ENCODE measurements at regions not wholly inside any gene's neighbourhood (a gene's known extent, or its start where the extent isn't known, plus 50 kb on each side); places are given as distances from the start of the nearest gene placed in this dataset.

- TF ChIP-seq GATA3 (IDR thresholded peaks at IDR 0.05; ENCODE audit: low read depth, low read length) (no peak), GATA2 (IDR thresholded peaks at IDR 0.05; ENCODE audit: low read depth, low read length) (no peak)
These were observed 560.8 kb downstream of the MATN1 start for GRCh38 chr1:30162565-30162964.

DNA sequence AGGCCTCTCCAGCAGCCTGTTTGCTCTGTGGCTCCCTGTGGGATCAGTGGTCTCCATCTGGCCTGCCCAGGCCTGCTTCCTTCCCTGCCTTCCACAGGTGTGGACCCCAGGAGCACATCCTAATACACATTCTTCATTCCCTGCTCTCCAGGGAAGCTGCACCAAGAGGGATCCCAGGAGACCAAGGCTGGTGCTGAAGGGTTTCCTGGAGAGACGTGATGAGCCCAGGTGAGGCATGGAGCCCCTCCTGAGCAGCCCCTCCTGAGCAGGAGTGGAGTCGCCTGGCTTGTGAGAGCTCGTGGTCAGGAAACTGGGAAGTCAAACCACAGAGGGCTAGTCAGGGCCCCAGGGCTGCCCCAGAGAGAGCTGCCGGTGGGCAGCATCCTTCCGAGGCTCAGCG is 561.4 kb downstream of the MATN1 start:
- TF ChIP-seq GATA2 (IDR thresholded peaks at IDR 0.05; ENCODE audit: low read depth, low read length) (no peak), GATA3 (IDR thresholded peaks at IDR 0.05; ENCODE audit: low read depth, low read length) (no peak)

DNA sequence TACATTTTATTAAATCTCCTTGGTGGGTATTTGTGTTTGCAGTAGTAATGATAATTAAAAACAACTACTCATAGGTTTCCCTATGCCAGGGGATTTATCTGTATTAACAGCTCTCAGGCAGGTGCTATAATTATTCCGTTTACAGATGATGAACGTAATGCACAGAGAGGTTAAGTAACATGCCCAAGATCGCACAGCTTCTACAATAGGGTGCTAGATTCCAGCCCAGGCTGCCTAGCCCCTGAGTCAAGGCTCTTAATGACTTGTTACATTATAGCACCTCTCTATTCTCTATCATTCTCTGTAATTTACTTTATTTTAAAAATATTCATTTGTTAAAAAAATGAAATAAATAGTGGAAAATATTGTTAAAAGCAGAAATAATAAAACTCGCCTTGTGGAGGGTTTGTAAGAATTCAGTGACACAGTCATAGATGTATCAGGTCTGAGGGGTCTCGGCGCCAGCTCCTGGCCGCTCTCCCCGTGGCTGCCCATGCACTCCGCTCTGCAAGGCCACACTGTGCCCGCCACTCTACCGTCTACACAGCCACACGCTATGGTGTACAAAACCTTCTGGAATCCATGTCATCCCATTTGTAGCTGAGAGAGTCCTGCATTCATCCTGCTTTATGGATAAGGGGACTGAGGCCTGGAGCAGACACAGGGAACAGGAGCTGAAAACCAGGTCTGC is 562.2 kb downstream of the MATN1 start:
- TF ChIP-seq GATA2 (IDR thresholded peaks at IDR 0.05; ENCODE audit: low read depth, low read length) (no peak), GATA3 (IDR thresholded peaks at IDR 0.05; ENCODE audit: low read depth, low read length) (no peak)

DNA sequence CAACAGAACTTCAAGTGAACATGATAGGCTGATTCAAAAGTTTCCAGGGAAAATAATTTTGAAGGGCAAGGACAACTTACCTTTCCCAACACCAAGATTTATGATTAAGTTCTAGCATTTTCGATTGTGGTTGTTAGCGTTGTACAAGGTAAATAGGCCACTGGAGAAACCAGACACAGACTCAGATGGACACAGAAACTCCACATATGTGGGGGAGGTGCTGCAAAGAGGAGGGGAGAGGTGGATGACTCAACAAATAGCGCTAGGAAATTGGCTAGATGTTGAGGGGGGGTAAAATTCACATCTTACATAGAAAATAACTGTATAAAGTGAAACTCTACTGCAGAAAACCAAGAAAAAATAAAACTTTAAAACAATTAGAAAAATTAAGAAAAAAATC is 564.4 kb downstream of the MATN1 start:
- TF ChIP-seq GATA3 (IDR thresholded peaks at IDR 0.05; ENCODE audit: low read depth, low read length) (no peak), GATA2 (IDR thresholded peaks at IDR 0.05; ENCODE audit: low read depth, low read length) (no peak)

DNA sequence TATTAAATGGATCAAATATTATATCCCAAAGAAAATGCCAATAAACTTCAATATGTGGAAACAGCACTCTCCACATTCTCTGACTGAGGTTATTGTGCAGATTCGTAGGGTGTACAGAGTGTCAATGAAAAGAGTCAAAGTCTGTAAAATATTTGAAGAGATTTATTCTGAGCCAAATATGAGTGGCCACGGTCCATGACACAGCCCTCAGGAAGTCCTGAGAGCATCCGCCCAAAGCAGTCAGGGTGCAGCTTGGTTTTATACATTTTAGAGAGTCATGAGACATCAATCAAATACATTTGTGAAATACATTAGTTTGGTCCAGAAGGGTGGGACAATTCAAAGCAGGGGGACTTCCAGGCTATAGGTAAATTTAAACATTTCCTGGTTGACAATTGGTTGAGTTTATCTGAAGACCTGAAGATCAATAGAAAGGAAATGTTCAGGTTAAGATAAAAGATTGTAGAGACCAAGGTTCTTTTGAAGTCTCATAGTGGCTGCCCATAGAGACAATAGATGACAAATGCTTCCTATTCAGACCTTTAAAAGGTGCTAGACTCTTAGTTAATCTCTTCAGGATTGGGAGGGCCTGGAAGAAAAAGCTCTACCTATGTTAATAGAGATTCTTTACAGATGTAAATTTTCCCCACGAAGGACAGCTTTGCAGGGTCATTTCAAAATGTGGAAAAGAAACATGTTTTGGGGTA is 569.5 kb downstream of the MATN1 start:
- no peak for TF ChIP-seq GATA2 (IDR thresholded peaks at IDR 0.05; ENCODE audit: low read depth, low read length)
- TF ChIP-seq GATA3 (IDR thresholded peaks at IDR 0.05; ENCODE audit: low read depth, low read length): no peak

- TF ChIP-seq GATA2 (IDR thresholded peaks at IDR 0.05; ENCODE audit: low read depth, low read length): no peak
- TF ChIP-seq GATA3 (IDR thresholded peaks at IDR 0.05; ENCODE audit: low read depth, low read length): no peak
These were observed 571.6 kb downstream of the MATN1 start for GRCh38 chr1:30151826-30152225.

DNA sequence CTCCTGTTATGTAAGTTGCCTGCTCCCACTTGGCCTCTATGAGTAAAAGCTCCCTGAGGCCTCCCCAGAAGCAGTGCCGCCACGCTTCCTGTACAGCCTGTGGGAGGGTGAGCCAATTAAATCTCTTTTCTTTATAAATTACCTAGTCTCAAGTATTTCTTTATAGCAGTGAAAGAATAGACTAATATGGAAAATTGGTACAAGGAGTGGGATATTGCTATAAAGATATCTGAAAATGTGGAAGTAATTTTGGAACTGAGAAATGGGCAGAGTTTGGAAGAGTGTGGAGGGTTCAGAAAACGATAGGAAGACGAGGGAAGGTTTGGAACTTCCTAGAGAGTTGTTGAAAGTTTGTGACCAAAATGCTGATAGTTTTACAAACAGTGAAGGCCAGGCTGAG is 572.3 kb downstream of the MATN1 start:
- no peak for TF ChIP-seq GATA2 (IDR thresholded peaks at IDR 0.05; ENCODE audit: low read depth, low read length)
- no peak for TF ChIP-seq GATA3 (IDR thresholded peaks at IDR 0.05; ENCODE audit: low read depth, low read length)

DNA sequence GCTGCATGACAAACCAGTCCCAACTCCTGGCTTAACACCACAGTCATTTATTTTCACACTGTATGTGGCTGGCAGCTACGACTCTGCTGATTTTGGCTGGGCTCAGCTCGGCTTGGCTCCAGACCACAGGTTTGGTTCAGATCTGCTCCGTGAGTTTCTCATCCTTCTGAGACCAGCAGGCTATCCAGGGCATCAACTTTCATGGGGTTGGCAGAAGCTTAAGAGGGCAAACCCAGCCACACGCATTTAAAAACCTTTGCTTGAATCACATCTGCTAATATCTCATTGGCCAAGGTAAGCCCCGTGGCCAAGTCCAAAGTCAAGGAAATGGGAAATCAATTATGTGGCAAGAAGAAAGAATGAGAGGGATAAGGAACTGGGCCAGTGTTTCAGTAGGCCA is 574.2 kb downstream of the MATN1 start:
- TF ChIP-seq GATA3 (IDR thresholded peaks at IDR 0.05; ENCODE audit: low read depth, low read length) (no peak), GATA2 (IDR thresholded peaks at IDR 0.05; ENCODE audit: low read depth, low read length) (no peak)

DNA sequence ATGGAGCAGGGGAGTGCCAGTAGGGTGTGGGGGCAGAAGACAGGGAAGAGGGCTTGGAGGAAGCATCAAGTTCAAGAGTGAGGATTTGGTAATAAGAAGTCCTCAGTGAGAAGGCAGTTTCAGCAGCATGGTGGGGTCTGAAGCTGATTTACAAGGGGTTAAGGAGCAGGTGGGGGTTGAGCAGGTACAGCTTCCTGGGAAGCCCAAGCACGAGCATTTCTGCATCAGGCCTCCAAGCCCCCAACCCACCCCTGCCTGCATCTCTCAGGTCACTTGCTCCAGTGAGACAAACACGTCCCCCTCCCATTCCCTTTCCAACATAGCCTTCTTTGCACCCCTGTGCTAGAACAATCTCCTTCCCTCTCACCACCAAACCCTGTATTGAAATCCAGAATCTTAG is 574.7 kb downstream of the MATN1 start:
- no peak for TF ChIP-seq GATA2 (IDR thresholded peaks at IDR 0.05; ENCODE audit: low read depth, low read length)
- TF ChIP-seq GATA3 (IDR thresholded peaks at IDR 0.05; ENCODE audit: low read depth, low read length): no peak

DNA sequence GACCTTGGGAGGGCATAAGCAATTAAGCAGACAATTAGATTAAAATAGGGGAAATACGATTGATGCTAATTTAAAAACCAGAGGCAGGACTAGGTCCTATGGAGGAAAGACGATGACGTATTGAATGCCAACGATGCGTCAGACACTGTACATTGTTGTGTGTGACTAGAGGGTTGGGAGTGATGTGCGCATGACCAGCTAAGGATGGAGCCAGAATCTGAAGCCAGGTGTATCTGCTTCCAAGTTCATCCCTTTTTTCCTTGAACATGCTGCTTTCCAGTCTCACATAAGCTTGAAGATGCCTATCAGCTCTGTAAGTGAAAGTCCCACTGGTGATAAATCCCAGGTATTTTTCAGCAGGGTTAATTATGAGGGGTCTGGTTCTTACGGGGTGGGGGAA is 576.2 kb downstream of the MATN1 start:
- TF ChIP-seq GATA3 (IDR thresholded peaks at IDR 0.05; ENCODE audit: low read depth, low read length) (no peak), GATA2 (IDR thresholded peaks at IDR 0.05; ENCODE audit: low read depth, low read length) (no peak)

DNA sequence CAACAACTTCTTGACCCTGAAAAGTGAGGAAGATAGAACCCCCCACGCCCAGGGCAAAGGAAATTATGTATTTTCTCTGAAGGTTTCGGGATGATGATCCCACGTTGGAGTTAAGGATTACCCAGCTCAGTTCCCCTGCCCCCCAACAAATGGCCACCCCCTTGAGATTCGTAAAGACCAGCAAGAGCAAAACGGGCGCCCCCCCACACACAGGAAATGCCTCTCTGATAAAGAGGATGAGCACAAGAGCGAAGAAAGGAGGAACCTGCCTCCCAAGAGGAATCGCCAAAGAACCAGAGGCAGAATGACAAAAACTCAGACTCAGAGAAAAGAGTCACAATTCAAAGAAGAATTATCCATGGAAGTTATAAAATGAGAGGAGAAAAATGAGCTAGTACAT is 576.9 kb downstream of the MATN1 start:
- no peak for TF ChIP-seq GATA2 (IDR thresholded peaks at IDR 0.05; ENCODE audit: low read depth, low read length)
- TF ChIP-seq GATA3 (IDR thresholded peaks at IDR 0.05; ENCODE audit: low read depth, low read length): no peak

DNA sequence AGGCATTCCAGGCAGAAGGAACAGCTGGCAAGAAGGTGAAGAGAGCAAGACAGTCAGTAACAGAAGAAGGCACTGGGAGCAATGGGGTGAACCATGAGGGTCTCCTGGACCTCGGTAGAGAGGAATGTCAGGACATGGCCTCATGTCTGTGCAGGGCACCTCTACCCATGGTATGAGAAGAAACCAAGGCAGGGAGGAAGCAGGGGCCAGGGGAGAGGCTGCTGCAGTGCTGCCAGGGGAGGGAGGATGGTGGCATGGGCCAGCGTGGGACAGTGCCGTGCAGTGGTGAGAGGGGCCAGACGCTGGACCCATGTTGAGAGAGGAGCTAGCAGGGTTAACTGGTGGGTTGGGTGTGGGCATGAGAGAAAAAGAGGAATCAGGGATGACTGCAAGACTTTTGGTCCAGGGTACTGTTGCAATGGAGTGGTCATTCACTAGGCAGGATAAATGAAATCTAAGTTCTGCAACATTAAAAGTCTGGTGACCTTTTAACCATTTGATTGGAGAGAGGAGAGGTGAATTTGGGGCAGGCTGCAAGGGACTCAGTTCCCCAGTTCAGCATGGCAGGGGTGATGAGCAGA is 577.6 kb downstream of the MATN1 start:
- TF ChIP-seq GATA3 (IDR thresholded peaks at IDR 0.05; ENCODE audit: low read depth, low read length) (no peak), GATA2 (IDR thresholded peaks at IDR 0.05; ENCODE audit: low read depth, low read length) (no peak)

DNA sequence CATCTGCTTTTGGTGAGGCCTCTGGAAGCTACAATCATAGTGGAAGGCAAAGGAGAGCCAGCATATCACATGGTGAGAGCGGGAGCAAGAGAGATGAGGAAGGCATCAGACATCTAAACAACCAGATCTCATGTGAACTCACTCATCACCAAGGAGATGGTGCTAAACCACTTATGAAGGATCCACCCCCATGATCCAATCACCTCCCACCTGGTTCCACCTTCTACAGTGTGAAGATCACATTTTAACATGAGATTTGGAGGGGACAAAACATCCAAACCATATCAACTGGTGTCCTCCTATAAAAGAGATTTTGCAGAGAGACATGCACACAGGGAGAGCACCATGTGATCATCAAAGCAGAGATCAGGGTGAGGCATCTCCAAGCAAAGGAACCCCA is 578.6 kb downstream of the MATN1 start:
- TF ChIP-seq GATA3 (IDR thresholded peaks at IDR 0.05; ENCODE audit: low read depth, low read length): no peak
- no peak for TF ChIP-seq GATA2 (IDR thresholded peaks at IDR 0.05; ENCODE audit: low read depth, low read length)

DNA sequence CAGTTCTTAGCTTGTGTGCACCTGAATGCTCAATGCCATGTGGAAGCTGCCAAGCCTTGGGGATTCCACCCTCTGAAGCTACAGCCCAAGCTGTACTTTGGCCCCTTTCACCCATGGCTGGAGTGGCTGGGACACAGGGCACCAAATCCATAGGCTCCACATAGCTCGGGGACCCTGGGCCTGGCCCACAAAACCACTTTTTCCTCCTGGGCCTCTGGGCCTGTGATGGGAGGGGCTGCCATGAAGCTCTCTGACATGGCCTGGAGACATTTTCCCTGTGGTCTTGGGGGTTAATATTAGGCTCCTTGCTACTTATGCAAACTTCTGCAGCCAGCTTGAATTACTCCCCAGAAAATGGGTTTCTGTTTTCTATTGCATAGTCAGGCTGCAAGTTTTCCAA is 579.9 kb downstream of the MATN1 start:
- TF ChIP-seq GATA3 (IDR thresholded peaks at IDR 0.05; ENCODE audit: low read depth, low read length) (no peak), GATA2 (IDR thresholded peaks at IDR 0.05; ENCODE audit: low read depth, low read length) (no peak)

DNA sequence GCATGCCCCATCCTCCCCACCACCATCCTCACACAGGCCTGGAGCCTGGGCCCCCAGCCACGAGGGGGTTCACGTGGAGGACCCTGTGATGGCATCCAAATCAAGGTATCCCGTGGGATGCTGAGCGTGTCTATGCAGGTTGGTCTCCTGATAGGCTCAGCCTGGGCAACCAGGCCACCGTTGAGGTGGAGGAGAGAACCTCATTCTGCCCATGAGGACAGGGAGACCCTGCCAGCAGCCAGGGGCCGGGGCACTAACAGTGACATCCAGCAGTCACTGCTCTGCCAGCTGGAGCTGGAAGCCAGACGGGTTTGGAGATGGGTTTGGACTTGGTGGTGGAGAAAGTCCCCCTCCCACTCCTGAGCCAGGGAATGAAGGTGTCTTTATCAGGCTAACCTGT is 582.8 kb downstream of the MATN1 start:
- TF ChIP-seq GATA3 (IDR thresholded peaks at IDR 0.05; ENCODE audit: low read depth, low read length): no peak
- no peak for TF ChIP-seq GATA2 (IDR thresholded peaks at IDR 0.05; ENCODE audit: low read depth, low read length)

Measured in SH-SY5Y (cell line).